ENCODE measurements at regions not wholly inside any gene's neighbourhood (a gene's known extent, or its start where the extent isn't known, plus 50 kb on each side); places are given as distances from the start of the nearest gene placed in this dataset.

- no peak overlapping the region for H3K4me3 ChIP-seq (ENCODE audit: low read length)
- CTCF ChIA-PET = interaction anchor here (0.6 kb wide), 1 partner anchor 29 kb away, joined by 3 read pairs; no protein-coding TSS in a partner anchor
- POLR2A ChIA-PET = no interaction called here
- H3K27ac ChIP-seq (ENCODE audit: low read depth, low read length) = no peak overlapping the region
- H3K4me1 Mint-ChIP-seq = peaks cover 10 to 33% (median 23%) of the 10 kb centered on the region in 7 donors
- ATAC-seq = no peak
- H3K27ac Mint-ChIP-seq = no peak overlapping the region
- DNase-seq = no peak
- no peak overlapping the region for H3K4me3 Mint-ChIP-seq
- H3K9me3 ChIP-seq (ENCODE audit: control insufficient read depth in 2 of 3, low read length in 3 of 3) = no peaks in the 10 kb centered on the region
- intact Hi-C loops (cut with micrococcal nuclease) = no loop called here
- no peaks in the 10 kb centered on the region for H3K36me3 ChIP-seq (ENCODE audit: control insufficient read depth in 2 of 3, insufficient read depth in 3 of 3, low read length in 3 of 3)
- H3K4me1 ChIP-seq (ENCODE audit: control insufficient read depth in 2 of 2, insufficient read depth in 2 of 2, low read length in 2 of 2) = peaks cover 0 to 12% of the 10 kb centered on the region in 2 donors
- H3K27me3 Mint-ChIP-seq = peaks cover 0 to 6% (median 0%) of the 10 kb centered on the region in 5 donors
- no peaks in the 10 kb centered on the region for H3K36me3 Mint-ChIP-seq
- H3K9me3 Mint-ChIP-seq = no peaks in the 10 kb centered on the region
- H3K27me3 ChIP-seq (ENCODE audit: control insufficient read depth in 2 of 2, insufficient read depth in 2 of 2, low read length in 2 of 2) = no peaks in the 10 kb centered on the region
Measured at GRCh38 chr5:109947667-109948066, 257.9 kb downstream of the MAN2A1 start.

GRCh38 chr5:109950634-109951033 is 260.9 kb downstream of the MAN2A1 start:
- Histone ChIP-seq H3K27me3 (ENCODE audit: control insufficient read depth in 2 of 2, insufficient read depth in 2 of 2, low read length in 2 of 2) (no peaks in the 10 kb centered on the region), H3K36me3 (ENCODE audit: control insufficient read depth in 2 of 3, insufficient read depth in 3 of 3, low read length in 3 of 3) (no peaks in the 10 kb centered on the region), H3K4me1 (ENCODE audit: control insufficient read depth in 2 of 2, insufficient read depth in 2 of 2, low read length in 2 of 2) (peaks cover 0 to 6% of the 10 kb centered on the region in 2 donors), H3K27ac (ENCODE audit: low read depth, low read length) (no peak overlapping the region), H3K4me3 (ENCODE audit: low read length) (no peak overlapping the region), H3K9me3 (ENCODE audit: control insufficient read depth in 2 of 3, low read length in 3 of 3) (no peaks in the 10 kb centered on the region)
- Mint-ChIP-seq H3K27ac (no peak overlapping the region), H3K4me1 (peaks cover 2 to 12% (median 10%) of the 10 kb centered on the region in 7 donors), H3K36me3 (no peaks in the 10 kb centered on the region), H3K9me3 (no peaks in the 10 kb centered on the region), H3K27me3 (no peaks in the 10 kb centered on the region), H3K4me3 (no peak overlapping the region)
- DNase-seq (no peak), ATAC-seq (no peak)
- intact Hi-C loops (cut with micrococcal nuclease) = no loop called here
- ChIA-PET POLR2A (no interaction called here), CTCF (no interaction called here)

GRCh38 chr5:109951348-109951747 is 261.6 kb downstream of the MAN2A1 start:
- no peak overlapping the region for H3K4me3 Mint-ChIP-seq
- H3K27me3 ChIP-seq (ENCODE audit: control insufficient read depth in 2 of 2, insufficient read depth in 2 of 2, low read length in 2 of 2) = no peaks in the 10 kb centered on the region
- ChIA-PET POLR2A (interaction anchor here (1.6 kb wide), 1 partner anchor 10 kb away, joined by 3 read pairs; no protein-coding TSS in a partner anchor), CTCF (interaction anchor here (1.4 kb wide), 1 partner anchor 29 kb away, joined by 3 read pairs; no protein-coding TSS in a partner anchor)
- no peak overlapping the region for H3K4me3 ChIP-seq (ENCODE audit: low read length)
- intact Hi-C loops (cut with micrococcal nuclease) = no loop called here
- ATAC-seq (no peak), DNase-seq (no peak)
- H3K27ac Mint-ChIP-seq = no peak overlapping the region
- peaks cover 0 to 7% (median 6%) of the 10 kb centered on the region in 7 donors for H3K4me1 Mint-ChIP-seq
- no peaks in the 10 kb centered on the region for H3K36me3 ChIP-seq (ENCODE audit: control insufficient read depth in 2 of 3, insufficient read depth in 3 of 3, low read length in 3 of 3)
- H3K27ac ChIP-seq (ENCODE audit: low read depth, low read length) = no peak overlapping the region
- no peaks in the 10 kb centered on the region for H3K9me3 ChIP-seq (ENCODE audit: control insufficient read depth in 2 of 3, low read length in 3 of 3)
- no peaks in the 10 kb centered on the region for H3K36me3 Mint-ChIP-seq
- H3K9me3 Mint-ChIP-seq = no peaks in the 10 kb centered on the region
- H3K27me3 Mint-ChIP-seq = no peaks in the 10 kb centered on the region
- no peaks in the 10 kb centered on the region for H3K4me1 ChIP-seq (ENCODE audit: control insufficient read depth in 2 of 2, insufficient read depth in 2 of 2, low read length in 2 of 2)

GRCh38 chr5:109951758-109952157 is 262.0 kb downstream of the MAN2A1 start:
- Mint-ChIP-seq H3K4me1 (peaks cover 0 to 3% (median 3%) of the 10 kb centered on the region in 7 donors), H3K27me3 (no peaks in the 10 kb centered on the region), H3K36me3 (no peaks in the 10 kb centered on the region), H3K27ac (no peak overlapping the region), H3K9me3 (no peaks in the 10 kb centered on the region), H3K4me3 (no peak overlapping the region)
- no peak overlapping the region for H3K4me3 ChIP-seq (ENCODE audit: low read length)
- CTCF ChIA-PET = interaction anchor here (0.6 to 1.4 kb wide), 2 partner anchors 30 to 103 kb away, joined by 3 read pairs; no protein-coding TSS in a partner anchor
- ATAC-seq = no peak
- no peaks in the 10 kb centered on the region for H3K9me3 ChIP-seq (ENCODE audit: control insufficient read depth in 2 of 3, low read length in 3 of 3)
- H3K36me3 ChIP-seq (ENCODE audit: control insufficient read depth in 2 of 3, insufficient read depth in 3 of 3, low read length in 3 of 3) = no peaks in the 10 kb centered on the region
- H3K27ac ChIP-seq (ENCODE audit: low read depth, low read length) = no peak overlapping the region
- no peaks in the 10 kb centered on the region for H3K27me3 ChIP-seq (ENCODE audit: control insufficient read depth in 2 of 2, insufficient read depth in 2 of 2, low read length in 2 of 2)
- POLR2A ChIA-PET = interaction anchor here (1.6 kb wide), 1 partner anchor 10 kb away, joined by 3 read pairs; no protein-coding TSS in a partner anchor
- DNase-seq = no peak
- intact Hi-C loops (cut with micrococcal nuclease) = no loop called here
- H3K4me1 ChIP-seq (ENCODE audit: control insufficient read depth in 2 of 2, insufficient read depth in 2 of 2, low read length in 2 of 2) = no peaks in the 10 kb centered on the region

GRCh38 chr5:109953761-109954160 is 264.0 kb downstream of the MAN2A1 start:
- CTCF ChIA-PET = no interaction called here
- H3K4me3 ChIP-seq (ENCODE audit: low read length) = no peak overlapping the region
- DNase-seq (no peak), ATAC-seq (no peak)
- no peak overlapping the region for H3K27ac Mint-ChIP-seq
- H3K4me1 ChIP-seq (ENCODE audit: control insufficient read depth in 2 of 2, insufficient read depth in 2 of 2, low read length in 2 of 2) = peaks cover 0 to 5% of the 10 kb centered on the region in 2 donors
- intact Hi-C loops (cut with micrococcal nuclease) = no loop called here
- POLR2A ChIA-PET = interaction anchor here (1.0 kb wide), 1 partner anchor 37 kb away, joined by 3 read pairs; no protein-coding TSS in a partner anchor
- H3K9me3 Mint-ChIP-seq = peaks cover 0 to 5% (median 0%) of the 10 kb centered on the region in 11 donors
- no peak overlapping the region for H3K27ac ChIP-seq (ENCODE audit: low read depth, low read length)
- no peaks in the 10 kb centered on the region for H3K27me3 Mint-ChIP-seq
- no peaks in the 10 kb centered on the region for H3K9me3 ChIP-seq (ENCODE audit: control insufficient read depth in 2 of 3, low read length in 3 of 3)
- H3K36me3 ChIP-seq (ENCODE audit: control insufficient read depth in 2 of 3, insufficient read depth in 3 of 3, low read length in 3 of 3) = no peaks in the 10 kb centered on the region
- no peaks in the 10 kb centered on the region for H3K27me3 ChIP-seq (ENCODE audit: control insufficient read depth in 2 of 2, insufficient read depth in 2 of 2, low read length in 2 of 2)
- peaks cover 0 to 10% (median 9%) of the 10 kb centered on the region in 7 donors for H3K4me1 Mint-ChIP-seq
- H3K36me3 Mint-ChIP-seq = no peaks in the 10 kb centered on the region
- H3K4me3 Mint-ChIP-seq = no peak overlapping the region

- no peaks in the 10 kb centered on the region for H3K27me3 ChIP-seq (ENCODE audit: control insufficient read depth in 2 of 2, insufficient read depth in 2 of 2, low read length in 2 of 2)
- no peaks in the 10 kb centered on the region for H3K9me3 ChIP-seq (ENCODE audit: control insufficient read depth in 2 of 3, low read length in 3 of 3)
- ChIA-PET POLR2A (interaction anchor here (1.0 kb wide), 1 partner anchor 23 kb away, joined by 3 read pairs; no protein-coding TSS in a partner anchor), CTCF (no interaction called here)
- no peak overlapping the region for H3K27ac ChIP-seq (ENCODE audit: low read depth, low read length)
- DNase-seq (no peak), ATAC-seq (no peak)
- H3K36me3 ChIP-seq (ENCODE audit: control insufficient read depth in 2 of 3, insufficient read depth in 3 of 3, low read length in 3 of 3) = no peaks in the 10 kb centered on the region
- H3K4me3 ChIP-seq (ENCODE audit: low read length) = no peak overlapping the region
- H3K27me3 Mint-ChIP-seq = no peaks in the 10 kb centered on the region
- no peaks in the 10 kb centered on the region for H3K36me3 Mint-ChIP-seq
- no peak overlapping the region for H3K27ac Mint-ChIP-seq
- peaks cover 0 to 17% (median 16%) of the 10 kb centered on the region in 7 donors for H3K4me1 Mint-ChIP-seq
- no peak overlapping the region for H3K4me3 Mint-ChIP-seq
- H3K4me1 ChIP-seq (ENCODE audit: control insufficient read depth in 2 of 2, insufficient read depth in 2 of 2, low read length in 2 of 2) = peaks cover 0 to 10% of the 10 kb centered on the region in 2 donors
- intact Hi-C loops (cut with micrococcal nuclease) = no loop called here
- peaks cover 0 to 5% (median 0%) of the 10 kb centered on the region in 11 donors for H3K9me3 Mint-ChIP-seq
Measured at GRCh38 chr5:109956884-109957283, 267.2 kb downstream of the MAN2A1 start.

GRCh38 chr5:109958082-109958481 is 268.4 kb downstream of the MAN2A1 start:
- no peak overlapping the region for H3K27ac Mint-ChIP-seq
- no peaks in the 10 kb centered on the region for H3K36me3 Mint-ChIP-seq
- no peak overlapping the region for H3K27ac ChIP-seq (ENCODE audit: low read depth, low read length)
- H3K4me1 ChIP-seq (ENCODE audit: control insufficient read depth in 2 of 2, insufficient read depth in 2 of 2, low read length in 2 of 2) = peaks cover 0 to 14% of the 10 kb centered on the region in 2 donors
- peaks cover 5 to 28% (median 24%) of the 10 kb centered on the region in 7 donors for H3K4me1 Mint-ChIP-seq
- no peaks in the 10 kb centered on the region for H3K36me3 ChIP-seq (ENCODE audit: control insufficient read depth in 2 of 3, insufficient read depth in 3 of 3, low read length in 3 of 3)
- H3K4me3 ChIP-seq (ENCODE audit: low read length) = no peak overlapping the region
- no peak for DNase-seq
- no peaks in the 10 kb centered on the region for H3K27me3 ChIP-seq (ENCODE audit: control insufficient read depth in 2 of 2, insufficient read depth in 2 of 2, low read length in 2 of 2)
- no peaks in the 10 kb centered on the region for H3K9me3 ChIP-seq (ENCODE audit: control insufficient read depth in 2 of 3, low read length in 3 of 3)
- no peak for ATAC-seq
- H3K27me3 Mint-ChIP-seq = no peaks in the 10 kb centered on the region
- H3K4me3 Mint-ChIP-seq = no peak overlapping the region
- peaks cover 0 to 5% (median 0%) of the 10 kb centered on the region in 11 donors for H3K9me3 Mint-ChIP-seq
- CTCF ChIA-PET = no interaction called here
- POLR2A ChIA-PET = no interaction called here
- intact Hi-C loops (cut with micrococcal nuclease) = loop anchor here in 1 of 2 donors (2.0 kb wide), 1 partner anchor 19 kb away; no protein-coding TSS in a partner anchor
